HG03442 (cell line): ENCODE measurements at regions not wholly inside any gene's neighbourhood (a gene's known extent, or its start where the extent isn't known, plus 50 kb on each side); places are given as distances from the start of the nearest gene placed in this dataset.
"Not testable (repeated sequence)": the region's sequence is repeated elsewhere in the genome, so short reads cannot be mapped to it uniquely, and the experiment has no call there.

Experiments
- ATAC-seq: cut with Tn5 transposase; IDR thresholded peaks from one replicate; pipeline ENCODE4 v1.9.1; 2021; ENCODE audit warnings: mild to moderate bottlenecking, moderate library complexity; ENCODE audit not compliant: unreplicated experiment

DNA sequence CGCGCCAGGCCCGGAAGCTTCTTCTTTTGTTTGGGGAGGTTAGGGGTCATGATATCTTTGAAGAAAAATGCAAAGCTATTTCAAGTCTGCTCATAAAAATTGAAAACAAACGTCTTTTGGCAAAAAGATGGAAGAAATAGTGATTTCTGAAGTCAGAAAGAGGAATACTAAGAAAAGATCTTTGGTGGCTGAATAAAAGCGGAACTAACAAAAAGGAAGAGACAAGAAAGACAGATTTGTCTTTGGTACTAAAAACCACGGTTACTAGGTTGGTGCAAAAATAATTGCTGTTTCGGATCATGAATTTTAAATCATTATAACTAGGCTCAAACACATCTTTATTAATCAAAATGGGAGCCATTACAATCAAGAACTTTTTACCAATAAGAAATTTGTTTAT is 164.6 kb upstream of the TRIB2 start:
- no peak for ATAC-seq

- peak; percentile 29 for ATAC-seq
These were observed 162.3 kb upstream of the TRIB2 start for GRCh38 chr2:12554224-12555011.

DNA sequence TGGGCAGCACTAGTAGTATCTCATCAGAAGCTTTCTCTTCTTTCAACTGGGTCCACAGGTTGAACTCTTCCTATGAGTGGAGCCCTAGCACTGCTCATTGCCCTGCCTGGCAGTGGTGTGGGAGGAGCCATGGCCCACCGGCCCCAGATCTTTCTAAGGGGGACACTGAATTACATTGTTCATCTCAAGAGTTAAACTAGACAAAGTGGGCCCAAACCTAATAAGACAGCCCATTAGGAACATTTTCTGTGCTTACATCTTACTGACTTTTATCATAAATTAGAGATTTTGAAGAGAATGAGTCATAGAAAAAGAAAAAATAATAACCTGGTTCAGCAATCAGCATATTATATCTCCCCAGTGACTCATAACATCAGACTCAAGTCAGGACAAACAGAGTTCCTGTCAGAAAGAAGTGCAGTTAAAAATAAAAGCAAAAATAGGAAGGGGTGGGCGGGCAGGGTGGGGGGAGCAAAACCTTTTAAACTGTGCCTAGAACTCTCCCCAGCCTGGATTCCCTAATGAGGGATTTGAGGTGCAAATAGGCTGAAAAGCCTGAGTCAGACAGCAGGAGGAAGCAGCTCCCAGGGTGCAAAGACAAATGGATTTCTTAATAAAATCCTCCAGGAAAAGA is 161.6 kb upstream of the TRIB2 start:
- peak; percentile 60 for ATAC-seq

- ATAC-seq = no peak
These were observed 160.0 kb upstream of the TRIB2 start for GRCh38 chr2:12556762-12557161.

- ATAC-seq = no peak
These were observed 159.0 kb upstream of the TRIB2 start for GRCh38 chr2:12557688-12558087.

DNA sequence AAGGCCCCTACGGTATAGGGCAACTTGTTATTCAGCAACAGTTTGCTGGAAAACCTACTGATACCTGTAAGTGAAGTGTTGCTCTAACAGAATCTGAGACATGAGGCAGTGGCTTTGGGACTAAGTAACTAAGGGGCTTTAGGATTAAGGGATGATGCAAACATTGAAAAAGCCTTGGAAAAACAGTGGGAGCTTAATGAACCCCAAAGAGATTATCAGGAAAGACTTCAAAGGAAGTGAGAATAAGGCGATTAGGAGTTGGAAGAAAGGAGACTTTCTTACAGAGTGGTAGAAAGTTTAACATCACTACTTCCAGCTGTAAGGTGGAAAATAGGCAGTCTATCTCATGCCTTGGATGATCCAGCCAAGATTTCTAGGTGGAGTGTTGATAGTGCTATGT is 158.2 kb upstream of the TRIB2 start:
- ATAC-seq = no peak

GRCh38 chr2:12560618-12561017 is 156.1 kb upstream of the TRIB2 start:
- no peak for ATAC-seq

GRCh38 chr2:12567411-12567810 is 149.3 kb upstream of the TRIB2 start:
- ATAC-seq = no peak

DNA sequence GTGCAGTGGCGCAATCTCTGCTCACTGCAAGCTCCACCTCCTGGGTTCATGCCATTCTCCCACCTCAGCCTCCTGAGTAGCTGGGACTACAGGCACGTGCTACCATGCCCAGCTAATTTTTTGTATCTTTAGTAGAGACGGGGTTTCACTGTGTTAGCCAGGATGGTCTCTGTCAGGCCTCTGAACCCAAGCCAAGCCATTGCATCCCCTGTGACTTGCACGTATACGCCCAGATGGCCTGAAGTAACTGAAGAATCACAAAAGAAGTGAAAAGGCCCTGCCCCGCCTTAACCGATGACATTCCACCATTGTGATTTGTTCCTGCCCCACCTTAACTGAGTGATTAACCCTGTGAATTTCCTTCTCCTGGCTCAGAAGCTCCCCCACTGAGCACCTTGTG is 147.2 kb upstream of the TRIB2 start:
- ATAC-seq = not testable (repeated sequence)

GRCh38 chr2:12569929-12570328 is 146.8 kb upstream of the TRIB2 start:
- ATAC-seq = not testable (repeated sequence)

- no peak for ATAC-seq
These were observed 139.6 kb upstream of the TRIB2 start for GRCh38 chr2:12577091-12577490.

GRCh38 chr2:12577567-12578253 is 139.0 kb upstream of the TRIB2 start:
- ATAC-seq = no peak

- no peak for ATAC-seq
These were observed 137.7 kb upstream of the TRIB2 start for GRCh38 chr2:12579018-12579417.

- no peak for ATAC-seq
These were observed 132.4 kb upstream of the TRIB2 start for GRCh38 chr2:12584338-12584737.

GRCh38 chr2:12585784-12586183 is 131.0 kb upstream of the TRIB2 start:
- no peak for ATAC-seq

DNA sequence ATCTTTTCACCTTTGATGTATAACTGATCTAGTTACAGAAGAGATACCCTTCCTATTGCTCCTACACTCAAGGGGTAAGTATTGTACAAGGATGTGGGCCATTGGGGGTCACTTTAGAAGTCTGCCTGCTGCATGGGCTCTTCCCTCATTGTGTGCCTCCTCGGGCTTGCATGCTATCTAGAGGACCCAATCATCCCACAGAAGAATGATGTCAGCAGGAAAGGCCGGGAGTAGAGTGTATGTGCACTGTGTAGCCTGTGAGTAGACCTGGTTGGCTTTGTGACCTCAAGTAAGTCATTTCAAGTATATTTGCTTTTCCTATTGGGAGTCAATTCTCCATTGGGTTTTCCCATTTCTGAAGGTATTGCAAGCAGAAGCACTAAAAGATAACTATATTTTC is 129.5 kb upstream of the TRIB2 start:
- ATAC-seq = no peak

GRCh38 chr2:12587729-12588522 is 128.8 kb upstream of the TRIB2 start:
- peak; percentile 84 for ATAC-seq

GRCh38 chr2:12588986-12589385 is 127.8 kb upstream of the TRIB2 start:
- ATAC-seq = no peak

GRCh38 chr2:12589802-12590320 is 126.9 kb upstream of the TRIB2 start:
- no peak for ATAC-seq

GRCh38 chr2:12592296-12592695 is 124.4 kb upstream of the TRIB2 start:
- no peak for ATAC-seq

- ATAC-seq = no peak
These were observed 122.1 kb upstream of the TRIB2 start for GRCh38 chr2:12594590-12594989.
